MM.1S (cell line): ENCODE measurements at regions not wholly inside any gene's neighbourhood (a gene's known extent, or its start where the extent isn't known, plus 50 kb on each side); places are given as distances from the start of the nearest gene placed in this dataset.

ENCODE experiments used
- CTCF ChIP-seq: fragments of 300-600 bp; sonication (generic); IDR thresholded peaks from 2 replicates; pipeline ENCODE4 v1.5.1; 2016; ENCODE audit warnings: antibody characterized with exemption, low read length, mixed read lengths
- EZH2phosphoT487 ChIP-seq: fragments of 300-600 bp; sonication (generic); IDR thresholded peaks from 2 replicates; pipeline ENCODE4 v1.6.1; 2018; ENCODE audit warnings: antibody characterized with exemption, low read length

- TF ChIP-seq CTCF = no peak
- TF ChIP-seq EZH2phosphoT487 = no peak
Measured at GRCh38 chr10:111556666-111557065, 479.8 kb downstream of the ADRA2A start.
